ENCODE measurements at regions not wholly inside any gene's neighbourhood (a gene's known extent, or its start where the extent isn't known, plus 50 kb on each side); places are given as distances from the start of the nearest gene placed in this dataset.

- no peak for TF ChIP-seq SREBF2 (IDR thresholded peaks at IDR 0.05)
- no peak for TF ChIP-seq ELK1 (IDR thresholded peaks at IDR 0.05; ENCODE audit: low read depth, low read length)
- TF ChIP-seq NFE2L2 (conservative IDR thresholded peaks at IDR 0.05; ENCODE audit: low read length) = no peak
- TF ChIP-seq KDM5A (IDR thresholded peaks at IDR 0.05) = no peak
- no peak for TF ChIP-seq ZNF302 (CRISPR knock-in tag; IDR thresholded peaks at IDR 0.05)
- no peak for TF ChIP-seq HEYL (CRISPR knock-in tag; IDR thresholded peaks at IDR 0.05)
- no peak for TF ChIP-seq CHD4 (IDR thresholded peaks at IDR 0.05; ENCODE audit: borderline replicate concordance)
- TF ChIP-seq MAZ (IDR thresholded peaks at IDR 0.05; ENCODE audit: borderline replicate concordance, low read depth, low read length) = no peak
- no peak for TF ChIP-seq CBX2 (IDR thresholded peaks at IDR 0.05; ENCODE audit: borderline replicate concordance, low read depth)
- no peak for TF ChIP-seq SMC3 (IDR thresholded peaks at IDR 0.05)
- TF ChIP-seq MAX (IDR thresholded peaks at IDR 0.05) = no peak
- TF ChIP-seq BHLHE40 (IDR thresholded peaks at IDR 0.05; ENCODE audit: low read depth, low read length) = no peak
- TF ChIP-seq USF2 (IDR thresholded peaks at IDR 0.05) = no peak
- TF ChIP-seq ESRRA (IDR thresholded peaks at IDR 0.05; ENCODE audit: borderline replicate concordance, low read length) = no peak
- no peak for DNase-seq (ENCODE audit: low read depth in 1 of 2, low spot score in 1 of 2)
- no peak for ATAC-seq
- Histone ChIP-seq H3K4me1 (no peaks in the 10 kb centered on the region), H3K4me3 (no peak overlapping the region), H3K27ac (no peak overlapping the region), H3K9me3 (no peaks in the 10 kb centered on the region), H3K4me2 (no peak overlapping the region)
- ChIA-PET POLR2A (no interaction called here), CTCF (interaction anchor here (1.8 kb wide), 1 partner anchor 724 kb away, joined by 7 read pairs; no protein-coding TSS in a partner anchor)
- FAIRE-seq = no peak
- 10% methylated on average over 4 of the region's 7 CpGs for WGBS (ENCODE audit: missing lambda C conversion rate)
These were observed 80.2 kb upstream of the ASB18 start for GRCh38 chr2:236344446-236344845.

GRCh38 chr2:236345081-236345714 lies 81.0 kb upstream of the ASB18 start:
- Histone ChIP-seq H3K4me3 (no peak overlapping the region), H3K4me2 (no peak overlapping the region), H3K27ac (no peak overlapping the region), H3K4me1 (no peaks in the 10 kb centered on the region), H3K9me3 (no peaks in the 10 kb centered on the region)
- ATAC-seq = no peak
- CTCF ChIA-PET = interaction anchor here (0.9 kb wide), 1 partner anchor 723 kb away, joined by 3 read pairs; no protein-coding TSS in a partner anchor
- POLR2A ChIA-PET = no interaction called here
- TF ChIP-seq JUN (IDR thresholded peaks at IDR 0.05) (no peak), RFX5 (IDR thresholded peaks at IDR 0.05) (no peak)
- 45% methylated on average over 18 of the region's 18 CpGs for WGBS (ENCODE audit: missing lambda C conversion rate)
- FAIRE-seq = no peak
- DNase-seq (ENCODE audit: low read depth in 1 of 2, low spot score in 1 of 2) = no peak

- ATAC-seq = no peak
- TF ChIP-seq HOXA7 (CRISPR knock-in tag; IDR thresholded peaks at IDR 0.05) = no peak
- TF ChIP-seq RFX5 (IDR thresholded peaks at IDR 0.05) = no peak
- no peak for TF ChIP-seq GATA3 (IDR thresholded peaks at IDR 0.05; ENCODE audit: borderline replicate concordance)
- TF ChIP-seq KDM1A (IDR thresholded peaks at IDR 0.05; ENCODE audit: low read depth) = no peak
- no peak for TF ChIP-seq ATOH8 (CRISPR knock-in tag; IDR thresholded peaks at IDR 0.05; ENCODE audit: low read depth)
- TF ChIP-seq NFE2L2 (conservative IDR thresholded peaks at IDR 0.05; ENCODE audit: low read length) = no peak
- no peak for TF ChIP-seq HOXB13 (CRISPR knock-in tag; IDR thresholded peaks at IDR 0.05; ENCODE audit: low read depth)
- TF ChIP-seq MAFK (IDR thresholded peaks at IDR 0.05; ENCODE audit: partially characterized antibody) = no peak
- TF ChIP-seq BCL3 (IDR thresholded peaks at IDR 0.05) = no peak
- no peak for TF ChIP-seq FOXS1 (CRISPR knock-in tag; IDR thresholded peaks at IDR 0.05)
- TF ChIP-seq USF2 (IDR thresholded peaks at IDR 0.05) = no peak
- TF ChIP-seq ZNF302 (CRISPR knock-in tag; IDR thresholded peaks at IDR 0.05) = no peak
- no peak for TF ChIP-seq MAZ (IDR thresholded peaks at IDR 0.05; ENCODE audit: borderline replicate concordance, low read depth, low read length)
- no peak for TF ChIP-seq EHMT2 (IDR thresholded peaks at IDR 0.05; ENCODE audit: low read depth)
- no peak for TF ChIP-seq NR3C1 (IDR thresholded peaks at IDR 0.05)
- FAIRE-seq = no peak
- H3K4me2 ChIP-seq = no peak overlapping the region
- WGBS (ENCODE audit: missing lambda C conversion rate) = 47% methylated on average over 6 of the region's 6 CpGs
- no peak for DNase-seq (ENCODE audit: low read depth in 1 of 2, low spot score in 1 of 2)
- ChIA-PET CTCF (no interaction called here), POLR2A (no interaction called here)
- no peak overlapping the region for H3K4me3 ChIP-seq
- no peaks in the 10 kb centered on the region for H3K4me1 ChIP-seq
- no peaks in the 10 kb centered on the region for H3K9me3 ChIP-seq
- H3K27ac ChIP-seq = no peak overlapping the region
These were observed 82.2 kb upstream of the ASB18 start for GRCh38 chr2:236346366-236346765.
